Stimulated activated CD8-positive, alpha-beta memory T cell treated with anti-CD3 and anti-CD28 coated beads, Interleukin-4, amount 100 ng/mL, for 48 hours (primary cell): ENCODE measurements at regions not wholly inside any gene's neighbourhood (a gene's known extent, or its start where the extent isn't known, plus 50 kb on each side); places are given as distances from the start of the nearest gene placed in this dataset.
"Not testable (repeated sequence)": the region's sequence is repeated elsewhere in the genome, so short reads cannot be mapped to it uniquely, and the experiment has no call there.

Source experiments
- DNase-seq: peaks from one replicate; pipeline ENCODE4 v3.0.0-alpha.2; 2020

- no peak for DNase-seq
Observed at GRCh38 chr13:65803530-65804392, 1426.4 kb downstream of the PCDH9 start.

- no peak for DNase-seq
Observed at GRCh38 chr13:65789815-65790214, 1440.3 kb downstream of the PCDH9 start.

DNA sequence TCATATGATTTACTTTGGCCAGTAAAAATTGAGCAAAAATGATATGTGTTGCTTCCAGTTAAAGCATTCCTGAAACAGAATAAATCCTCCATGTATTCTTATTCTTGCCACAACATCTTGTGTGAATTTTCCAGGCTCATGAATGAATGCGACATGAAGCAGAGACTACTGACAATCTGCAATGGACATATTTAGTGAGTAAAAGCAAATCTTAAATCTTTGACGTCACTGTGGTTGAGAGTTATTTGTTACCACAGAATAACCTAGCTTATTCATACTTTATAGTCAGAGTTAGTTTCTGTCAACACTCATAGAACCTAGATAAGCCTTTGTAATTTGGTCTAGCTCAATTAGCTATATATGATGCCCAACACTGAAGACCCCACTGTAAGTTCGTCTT lies 1443.1 kb downstream of the PCDH9 start:
- DNase-seq, result no peak

GRCh38 chr13:65784088-65784816 lies 1445.9 kb downstream of the PCDH9 start:
- DNase-seq, result no peak

DNA sequence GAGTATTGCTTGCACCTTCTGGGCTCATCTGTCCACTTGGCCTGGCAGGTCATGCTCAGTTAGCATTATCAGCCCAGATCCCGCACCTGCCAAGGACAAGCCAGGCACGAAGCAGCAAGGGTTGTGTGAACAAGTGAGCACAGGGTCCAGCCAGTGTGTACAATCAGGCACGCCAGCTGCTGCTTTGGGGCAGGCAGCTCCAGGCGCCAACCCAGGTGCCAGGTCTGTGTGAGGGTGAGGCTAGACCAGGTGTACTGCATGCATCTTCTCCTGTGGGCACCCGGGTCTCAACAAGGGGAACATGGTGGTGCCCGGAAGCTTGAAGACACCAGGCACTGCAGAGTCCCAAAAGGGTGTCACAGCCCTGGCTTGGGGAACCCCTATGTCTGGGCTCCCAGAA lies 1446.8 kb downstream of the PCDH9 start:
- DNase-seq, result no peak

DNA sequence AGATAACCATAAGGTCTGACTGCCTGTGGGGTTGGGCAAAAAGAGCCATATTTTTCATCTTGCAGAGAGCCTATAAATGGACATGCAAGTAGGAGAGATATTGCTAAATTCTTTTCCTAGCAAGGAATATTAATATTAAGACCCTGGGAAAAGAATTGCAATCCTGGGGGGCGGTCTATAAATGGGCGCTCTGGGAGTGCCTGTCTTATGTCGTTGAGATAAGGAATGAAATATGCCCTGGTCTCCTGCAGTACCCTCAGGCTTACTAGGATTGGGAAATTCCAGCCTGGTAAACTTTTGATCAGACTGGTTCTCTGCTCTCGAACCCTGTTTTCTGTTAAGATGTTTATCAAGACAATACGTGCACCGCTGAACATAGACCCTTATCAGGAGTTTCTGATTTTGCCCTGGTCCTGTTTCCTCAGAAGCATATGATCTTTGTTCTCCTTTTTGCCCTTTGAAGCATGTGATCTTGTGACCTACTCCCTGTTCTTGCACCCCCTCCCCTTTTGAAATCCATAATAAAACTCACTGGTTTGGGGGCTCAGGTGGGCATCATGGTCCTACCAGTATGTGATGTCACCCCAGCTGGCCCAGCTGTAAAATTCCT lies 1458.3 kb downstream of the PCDH9 start:
- DNase-seq, result not testable (repeated sequence)

- DNase-seq, result no peak
Observed at GRCh38 chr13:65768545-65768944, 1461.6 kb downstream of the PCDH9 start.

GRCh38 chr13:65763811-65764210 lies 1466.3 kb downstream of the PCDH9 start:
- DNase-seq, result no peak

GRCh38 chr13:65762012-65762411 lies 1468.1 kb downstream of the PCDH9 start:
- DNase-seq, result no peak

DNA sequence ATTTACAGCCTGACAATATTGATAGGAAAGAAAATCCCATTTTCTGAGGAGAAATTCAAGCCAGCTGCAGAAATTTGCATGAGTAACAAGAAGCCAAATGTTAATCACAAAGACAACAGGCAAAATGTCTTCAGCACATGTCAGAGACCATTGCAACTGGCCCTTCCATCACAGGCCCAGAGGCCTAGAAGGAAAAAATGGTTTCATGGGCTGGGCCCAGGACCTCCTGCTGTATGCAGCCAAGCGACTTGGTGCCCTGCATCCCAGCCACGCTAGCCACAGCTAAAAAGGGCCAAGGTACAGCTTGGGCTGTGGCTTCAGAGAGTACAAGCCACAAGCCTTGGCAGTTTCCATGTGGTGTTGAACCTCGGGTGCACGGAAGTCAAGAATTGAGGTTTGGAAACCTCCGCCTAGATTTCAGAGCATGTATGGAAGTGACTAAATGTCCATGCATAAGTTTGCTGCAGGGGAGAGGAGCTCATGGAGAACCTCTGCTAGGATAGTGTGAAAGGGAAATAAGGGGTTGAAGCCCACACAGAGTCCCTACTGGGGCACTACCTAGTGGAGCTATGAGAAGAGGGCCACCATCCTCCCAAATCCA lies 1474.0 kb downstream of the PCDH9 start:
- no peak for DNase-seq

DNA sequence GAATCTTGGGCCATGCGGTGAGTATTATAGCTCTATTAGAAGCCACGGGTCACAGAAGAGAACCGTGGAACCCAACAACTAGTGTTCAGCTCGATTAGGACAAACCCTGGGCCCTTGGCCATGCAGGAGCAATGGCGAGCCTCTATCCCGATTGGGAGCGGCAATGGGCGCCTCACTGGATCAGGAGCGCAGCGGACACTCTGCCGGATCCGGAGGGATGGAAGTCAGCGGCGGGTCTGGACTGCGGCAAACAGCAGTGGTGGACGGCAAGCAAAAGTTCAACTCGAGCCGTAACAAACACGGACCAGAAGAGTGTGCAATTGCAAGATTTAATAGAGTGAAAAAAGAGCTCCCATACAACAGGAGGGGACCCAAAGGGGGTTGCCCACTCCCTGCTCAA lies 1481.9 kb downstream of the PCDH9 start:
- DNase-seq, result no peak

DNA sequence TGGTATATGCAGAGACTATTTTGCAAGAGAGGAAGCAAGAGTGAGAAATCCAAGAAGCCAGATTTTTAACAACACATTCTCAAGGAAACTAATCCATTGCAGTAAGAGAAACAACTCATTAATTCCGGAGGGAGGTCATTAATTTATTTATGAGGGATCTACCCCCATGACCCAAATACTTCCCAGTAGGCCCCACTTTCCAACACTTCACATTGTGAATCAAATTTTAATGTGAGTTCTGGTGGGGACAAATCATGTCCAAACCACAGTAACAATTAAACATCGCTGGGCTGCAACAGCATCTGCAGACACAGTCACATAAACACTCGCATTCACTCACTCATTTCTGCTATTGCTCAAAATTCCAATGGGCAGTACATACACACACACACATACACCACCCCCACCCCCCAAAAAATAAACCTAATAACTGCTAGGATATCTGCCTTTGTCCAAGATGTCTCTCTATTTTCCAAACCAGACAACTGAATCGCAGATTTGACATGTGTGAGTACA lies 1483.7 kb downstream of the PCDH9 start:
- no peak for DNase-seq

DNA sequence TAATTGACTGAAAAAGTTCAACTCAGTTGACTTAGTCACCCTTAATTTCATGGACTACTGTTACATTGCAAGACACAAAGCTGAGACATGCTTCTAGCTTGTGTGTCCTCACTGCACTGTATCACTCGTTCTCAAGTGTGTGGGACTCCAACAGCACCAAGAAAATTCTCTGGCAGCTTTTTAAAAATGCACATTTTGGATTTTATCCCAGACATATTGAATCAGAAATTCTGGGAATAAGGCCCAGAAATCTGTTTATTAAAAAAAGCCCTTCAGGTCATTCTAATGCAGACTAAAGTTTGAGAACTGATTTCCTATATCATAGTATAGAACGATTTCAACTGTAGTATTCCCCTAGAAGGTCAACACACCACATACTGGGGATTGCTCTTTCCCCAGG lies 1485.3 kb downstream of the PCDH9 start:
- no peak for DNase-seq

- DNase-seq, result no peak
Observed at GRCh38 chr13:65733110-65733509, 1497.0 kb downstream of the PCDH9 start.

DNA sequence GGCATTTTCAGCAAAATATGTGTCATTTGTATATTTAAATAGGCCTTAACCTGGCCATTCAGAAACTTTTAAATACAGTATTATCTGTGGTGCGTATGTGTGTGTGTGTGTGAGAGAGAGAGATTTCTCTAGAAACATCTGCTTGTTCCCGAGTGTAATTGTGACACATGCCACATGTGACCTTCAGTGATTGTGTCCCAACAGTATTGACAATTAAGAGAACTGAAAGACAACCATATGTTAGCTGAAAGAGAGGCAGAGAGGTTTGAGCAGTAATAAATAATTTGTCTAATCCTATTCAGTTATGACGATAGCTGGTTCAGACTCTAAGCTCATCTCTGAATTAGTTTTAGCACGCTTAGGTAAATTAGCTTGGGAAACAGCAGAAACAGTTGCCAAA lies 1503.1 kb downstream of the PCDH9 start:
- DNase-seq, result no peak

GRCh38 chr13:65725006-65725405 lies 1505.1 kb downstream of the PCDH9 start:
- no peak for DNase-seq

DNA sequence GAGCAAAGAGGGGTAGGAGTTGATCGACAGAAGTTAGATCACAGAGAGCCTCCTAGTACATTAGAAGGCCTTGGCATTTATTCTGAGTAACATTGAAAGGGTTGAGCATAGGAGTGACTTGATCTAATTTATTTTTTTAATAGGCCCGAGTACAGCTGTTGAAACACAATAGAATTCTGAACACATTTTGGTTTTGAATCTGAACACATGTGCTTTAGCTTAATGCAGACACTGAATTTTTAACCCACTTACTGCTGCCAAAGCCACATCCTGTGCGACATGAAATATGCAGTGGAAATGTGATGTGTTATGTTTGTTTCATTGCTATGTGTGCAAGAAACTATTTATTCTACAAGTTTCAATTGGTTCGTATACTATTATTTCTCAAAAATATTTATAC lies 1505.9 kb downstream of the PCDH9 start:
- no peak for DNase-seq

GRCh38 chr13:65722506-65722905 lies 1507.6 kb downstream of the PCDH9 start:
- DNase-seq, result no peak

GRCh38 chr13:65719831-65720230 lies 1510.3 kb downstream of the PCDH9 start:
- no peak for DNase-seq

- DNase-seq, result no peak
Observed at GRCh38 chr13:65710514-65710913, 1519.6 kb downstream of the PCDH9 start.

GRCh38 chr13:65697843-65698242 lies 1532.3 kb downstream of the PCDH9 start:
- DNase-seq, result no peak

- no peak for DNase-seq
Observed at GRCh38 chr13:65679240-65679639, 1550.9 kb downstream of the PCDH9 start.

GRCh38 chr13:65677906-65678305 lies 1552.2 kb downstream of the PCDH9 start:
- DNase-seq, result no peak
